ENCODE measurements at regions not wholly inside any gene's neighbourhood (a gene's known extent, or its start where the extent isn't known, plus 50 kb on each side); places are given as distances from the start of the nearest gene placed in this dataset.

DNA sequence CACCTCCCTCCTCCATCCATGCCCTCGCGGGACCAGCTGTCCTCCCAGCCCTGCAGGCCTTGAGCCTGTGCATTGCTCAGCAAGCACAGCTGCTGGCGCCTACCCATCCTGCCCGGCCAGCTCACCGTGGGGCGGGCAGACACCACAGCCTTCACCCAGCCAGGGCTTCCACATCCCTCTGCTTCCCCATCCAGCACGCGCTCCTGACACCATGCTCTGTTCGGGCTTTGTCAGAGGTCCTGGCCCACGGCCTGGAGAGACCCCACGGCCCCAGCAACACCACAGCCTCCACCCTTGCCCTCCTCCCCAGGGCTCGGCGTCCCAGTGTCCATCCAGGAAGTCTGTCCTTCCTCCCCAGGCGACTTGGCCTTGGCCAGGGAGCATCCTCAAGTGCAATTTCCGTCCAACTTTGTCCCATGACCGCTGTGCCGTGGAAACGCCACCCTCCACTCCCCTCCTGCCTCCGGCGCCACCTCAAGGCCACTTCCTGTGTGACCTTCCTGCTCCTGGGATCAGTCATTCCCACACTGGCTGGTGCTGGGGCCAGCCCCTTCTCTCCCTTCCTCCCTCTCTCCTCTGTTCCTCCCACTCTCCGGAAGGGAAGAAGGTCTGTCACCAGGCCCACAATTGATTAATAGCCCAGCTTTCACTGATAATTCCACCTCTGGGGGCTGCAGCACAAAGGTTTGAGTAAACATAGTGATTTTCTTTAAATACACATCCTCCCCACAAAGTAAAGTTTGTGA lies 71.5 kb upstream of the SMNDC1 start:
- TF ChIP-seq, protein P1, sequence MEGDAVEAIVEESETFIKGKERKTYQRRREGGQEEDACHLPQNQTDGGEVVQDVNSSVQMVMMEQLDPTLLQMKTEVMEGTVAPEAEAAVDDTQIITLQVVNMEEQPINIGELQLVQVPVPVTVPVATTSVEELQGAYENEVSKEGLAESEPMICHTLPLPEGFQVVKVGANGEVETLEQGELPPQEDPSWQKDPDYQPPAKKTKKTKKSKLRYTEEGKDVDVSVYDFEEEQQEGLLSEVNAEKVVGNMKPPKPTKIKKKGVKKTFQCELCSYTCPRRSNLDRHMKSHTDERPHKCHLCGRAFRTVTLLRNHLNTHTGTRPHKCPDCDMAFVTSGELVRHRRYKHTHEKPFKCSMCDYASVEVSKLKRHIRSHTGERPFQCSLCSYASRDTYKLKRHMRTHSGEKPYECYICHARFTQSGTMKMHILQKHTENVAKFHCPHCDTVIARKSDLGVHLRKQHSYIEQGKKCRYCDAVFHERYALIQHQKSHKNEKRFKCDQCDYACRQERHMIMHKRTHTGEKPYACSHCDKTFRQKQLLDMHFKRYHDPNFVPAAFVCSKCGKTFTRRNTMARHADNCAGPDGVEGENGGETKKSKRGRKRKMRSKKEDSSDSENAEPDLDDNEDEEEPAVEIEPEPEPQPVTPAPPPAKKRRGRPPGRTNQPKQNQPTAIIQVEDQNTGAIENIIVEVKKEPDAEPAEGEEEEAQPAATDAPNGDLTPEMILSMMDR (IDR thresholded peaks at IDR 0.05), result no peak
- TF ChIP-seq EZH2phosphoT487 (IDR thresholded peaks at IDR 0.05), result no peak
